Endothelial cell of umbilical vein (primary cell): ENCODE measurements at regions not wholly inside any gene's neighbourhood (a gene's known extent, or its start where the extent isn't known, plus 50 kb on each side); places are given as distances from the start of the nearest gene placed in this dataset.

Source experiments
- BruUV-seq: library from RNA; stranded (reverse); fragments of 400-500 nt; replicated peaks from 2 replicates; lab custom pipeline; 2021; lab: Mats Ljungman, UMichigan
- CTCF ChIA-PET: fragments of 300-600, 350-600 bp; sonication (Branson Sonifier 250); formaldehyde crosslinking; loops from one replicate; lab custom pipeline; 2021; ENCODE audit warnings: antibody characterized with exemption, inconsistent platforms; lab: Charles Lee
- POLR2A ChIA-PET: fragments of 300-600, 350-600 bp; sonication (Branson Sonifier 250); formaldehyde crosslinking; loops from one replicate; lab custom pipeline; 2021; ENCODE audit warnings: antibody characterized with exemption, inconsistent platforms; lab: Charles Lee
- DNase-seq: peaks from one replicate; pipeline ENCODE4 v3.0.0-alpha.2; 2011; ENCODE audit warnings: low read depth, low spot score
- FAIRE-seq: peaks from 2 replicates; lab custom pipeline; 2011; peaks lifted over from hg19 to GRCh38; lab: Jason Lieb, UNC
- H2AFZ ChIP-seq: 2 replicates; pipeline ENCODE4 v1.6.0; 2012; ENCODE audit warnings: low read depth, low read length, control low read depth, inconsistent platforms
- H3K27ac ChIP-seq: 2 replicates; pipeline ENCODE4 v1.5.1; 2011; ENCODE audit warnings: low read depth, mild to moderate bottlenecking, control low read depth, low read length, moderate library complexity; ENCODE audit not compliant: insufficient read depth
- H3K27me3 ChIP-seq, 2 experiments: 2 replicates each; pipeline versions ENCODE4 v1.6.0 to v1.6.1; 2011; ENCODE audit warnings: low read length in 2 of 2, mixed read lengths in 1 of 2; ENCODE audit not compliant: control insufficient read depth in 2 of 2, insufficient read depth in 2 of 2
- H3K36me3 ChIP-seq, 2 experiments: 2 replicates in 1 of 2; 3 replicates in 1 of 2; pipeline ENCODE4 v1.5.1; 2011; ENCODE audit warnings: low read length in 2 of 2, mild to moderate bottlenecking in 1 of 2, moderate library complexity in 1 of 2; ENCODE audit not compliant: control insufficient read depth in 2 of 2, insufficient read depth in 2 of 2; ENCODE audit errors: extremely low read depth in 1 of 2
- H3K4me1 ChIP-seq: 3 replicates; pipeline ENCODE4 v1.5.1; 2011; ENCODE audit warnings: mild to moderate bottlenecking, low read length; ENCODE audit not compliant: control insufficient read depth, insufficient read depth; ENCODE audit errors: extremely low read depth
- H3K4me2 ChIP-seq: 2 replicates; pipeline ENCODE4 v1.6.1; 2011; ENCODE audit warnings: low read length, control low read depth, mixed read lengths; ENCODE audit not compliant: insufficient read depth
- H3K4me3 ChIP-seq, 3 experiments: fragments of 200-600 bp in 1 of 3; sonication (generic), shearing (Covaris generic) in 1 of 3; replicated peaks in 1 of 3; 2 replicates each; pipeline ENCODE4 v1.5.1; 2011 to 2016; ENCODE audit warnings: control low read depth in 3 of 3, low read length in 3 of 3, mild to moderate bottlenecking in 2 of 3, inconsistent platforms in 1 of 3, low read depth in 1 of 3, moderate library complexity in 1 of 3; ENCODE audit not compliant: insufficient read depth in 1 of 3
- H3K79me2 ChIP-seq: 2 replicates; pipeline ENCODE4 v1.6.0; 2012; ENCODE audit warnings: low read length, inconsistent platforms; ENCODE audit not compliant: control insufficient read depth, insufficient read depth
- H3K9ac ChIP-seq: replicated peaks from 2 replicates; pipeline ENCODE3; 2011; ENCODE audit warnings: low read length, control low read depth; ENCODE audit not compliant: insufficient read depth; ENCODE audit errors: extremely low read depth
- H3K9me1 ChIP-seq: replicated peaks from 3 replicates; pipeline ENCODE4 v1.6.0; 2011; ENCODE audit warnings: mild to moderate bottlenecking, low read length; ENCODE audit not compliant: control insufficient read depth, insufficient read depth; ENCODE audit errors: extremely low read depth
- H3K9me3 ChIP-seq: replicated peaks from 2 replicates; pipeline ENCODE4 v1.5.1; 2012; ENCODE audit warnings: low read length, inconsistent platforms; ENCODE audit not compliant: control insufficient read depth, insufficient read depth
- H4K20me1 ChIP-seq: replicated peaks from 2 replicates; pipeline ENCODE3; 2011; ENCODE audit warnings: mild to moderate bottlenecking, low read length; ENCODE audit not compliant: control insufficient read depth, insufficient read depth; ENCODE audit errors: extremely low read depth
- EZH2 ChIP-seq: IDR thresholded peaks from 2 replicates; pipeline ENCODE4 v1.6.1; 2012; ENCODE audit warnings: borderline replicate concordance, low read depth, mild to moderate bottlenecking, moderate library complexity, low read length, inconsistent platforms; ENCODE audit not compliant: severe bottlenecking
- FOS ChIP-seq: IDR thresholded peaks from 2 replicates; pipeline ENCODE4 v1.6.1; 2011; ENCODE audit warnings: mild to moderate bottlenecking, low read length, moderate library complexity, borderline replicate concordance; ENCODE audit not compliant: insufficient read depth
- GATA2 ChIP-seq: IDR thresholded peaks from 2 replicates; pipeline ENCODE4 v1.7.0; 2011; ENCODE audit warnings: low read depth, mild to moderate bottlenecking, moderate library complexity, mixed read lengths, low read length; ENCODE audit not compliant: insufficient read length, insufficient read depth
- JUN ChIP-seq: IDR thresholded peaks from 2 replicates; pipeline ENCODE4 v1.6.1; 2011; ENCODE audit warnings: borderline replicate concordance, low read depth; ENCODE audit not compliant: insufficient read length, insufficient read depth
- MYC ChIP-seq: IDR thresholded peaks from one replicate; pipeline ENCODE4 v1.6.1; 2011; ENCODE audit warnings: mild to moderate bottlenecking, low read depth, low read length
- POLR2A ChIP-seq: IDR thresholded peaks from 2 replicates; pipeline ENCODE4 v1.6.1; 2012; ENCODE audit warnings: low read depth, mild to moderate bottlenecking, control low read depth, low read length
- POLR2AphosphoS5 ChIP-seq: IDR thresholded peaks from 2 replicates; pipeline ENCODE4 v1.6.1; 2012; ENCODE audit warnings: low read depth, mild to moderate bottlenecking, control low read depth, low read length, moderate library complexity; ENCODE audit not compliant: insufficient read depth
- dilution Hi-C: fragments of 300-500 bp; cut with MboI; formaldehyde crosslinking; loops from one replicate; pipeline ENCODE4 v1.15.0; 2019; ENCODE audit warnings: low sequenced_read_pairs; ENCODE audit not compliant: extremely low pct_ligation_motif_present
- intact Hi-C: fragments of 100-400 bp; cut with micrococcal nuclease; formaldehyde crosslinking; loops from one replicate; pipeline ENCODE4 v1.10.0; 2022
- TF ChIP-seq, protein P1 (sequence below): IDR thresholded peaks from 2 replicates; pipeline ENCODE4 v1.6.1; 2011; ENCODE audit not compliant: insufficient read depth, insufficient read length
- TF ChIP-seq, protein P2 (sequence below), 2 donors: IDR thresholded peaks; 1 replicate in 1 of 2; 2 replicates in 1 of 2; pipeline ENCODE4 v1.5.1; 2011; ENCODE audit warnings: low read length in 2 of 2, mild to moderate bottlenecking in 2 of 2, moderate library complexity in 2 of 2, control low read depth in 1 of 2, inconsistent platforms in 1 of 2, low read depth in 1 of 2; ENCODE audit not compliant: insufficient read depth in 1 of 2; ENCODE audit errors: extremely low read depth in 1 of 2

DNA sequence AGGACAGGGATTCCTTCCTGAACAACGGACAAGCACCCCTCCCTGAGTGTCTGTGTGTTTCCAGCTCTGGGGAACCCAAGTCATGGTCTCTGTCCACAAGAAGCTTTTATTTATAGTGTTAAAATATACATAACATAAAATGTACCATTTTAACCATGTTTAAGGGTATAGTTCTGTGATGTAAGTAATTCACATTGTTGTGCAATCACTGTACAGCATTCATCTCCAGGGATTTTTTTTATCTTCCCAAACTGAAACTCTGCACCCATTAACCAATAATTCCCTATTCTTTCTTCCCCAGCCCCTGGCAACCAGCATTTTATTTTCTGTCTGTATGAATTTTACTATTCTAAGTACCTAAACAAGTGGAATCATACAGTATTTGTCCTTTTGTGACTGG, 84.2 kb downstream of the FOXF2 start:
- no peak for TF ChIP-seq POLR2AphosphoS5
- no peak for TF ChIP-seq JUN
- TF ChIP-seq EZH2: no peak
- TF ChIP-seq, protein P1, sequence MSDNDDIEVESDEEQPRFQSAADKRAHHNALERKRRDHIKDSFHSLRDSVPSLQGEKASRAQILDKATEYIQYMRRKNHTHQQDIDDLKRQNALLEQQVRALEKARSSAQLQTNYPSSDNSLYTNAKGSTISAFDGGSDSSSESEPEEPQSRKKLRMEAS: no peak
- TF ChIP-seq, protein P2, sequence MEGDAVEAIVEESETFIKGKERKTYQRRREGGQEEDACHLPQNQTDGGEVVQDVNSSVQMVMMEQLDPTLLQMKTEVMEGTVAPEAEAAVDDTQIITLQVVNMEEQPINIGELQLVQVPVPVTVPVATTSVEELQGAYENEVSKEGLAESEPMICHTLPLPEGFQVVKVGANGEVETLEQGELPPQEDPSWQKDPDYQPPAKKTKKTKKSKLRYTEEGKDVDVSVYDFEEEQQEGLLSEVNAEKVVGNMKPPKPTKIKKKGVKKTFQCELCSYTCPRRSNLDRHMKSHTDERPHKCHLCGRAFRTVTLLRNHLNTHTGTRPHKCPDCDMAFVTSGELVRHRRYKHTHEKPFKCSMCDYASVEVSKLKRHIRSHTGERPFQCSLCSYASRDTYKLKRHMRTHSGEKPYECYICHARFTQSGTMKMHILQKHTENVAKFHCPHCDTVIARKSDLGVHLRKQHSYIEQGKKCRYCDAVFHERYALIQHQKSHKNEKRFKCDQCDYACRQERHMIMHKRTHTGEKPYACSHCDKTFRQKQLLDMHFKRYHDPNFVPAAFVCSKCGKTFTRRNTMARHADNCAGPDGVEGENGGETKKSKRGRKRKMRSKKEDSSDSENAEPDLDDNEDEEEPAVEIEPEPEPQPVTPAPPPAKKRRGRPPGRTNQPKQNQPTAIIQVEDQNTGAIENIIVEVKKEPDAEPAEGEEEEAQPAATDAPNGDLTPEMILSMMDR (IDR thresholded peaks at IDR 0.05; ENCODE audit: extremely low read depth in 1 of 2, insufficient read depth in 1 of 2, low read depth in 1 of 2, low read length in 2 of 2): no peak
- no peak for TF ChIP-seq GATA2
- TF ChIP-seq FOS: no peak
- TF ChIP-seq MYC: no peak
- no peak for TF ChIP-seq POLR2A
- FAIRE-seq (no peak), DNase-seq (no peak)
- CTCF ChIA-PET: no interaction called here
- Histone ChIP-seq H3K79me2 (no peaks in the 10 kb centered on the region), H3K4me1 (no peaks in the 10 kb centered on the region), H3K4me3 (no peak overlapping the region), H3K36me3 (no peaks in the 10 kb centered on the region), H3K9me1 (no peaks in the 10 kb centered on the region), H2AFZ (no peak overlapping the region), H3K9me3 (no peaks in the 10 kb centered on the region), H3K9ac (no peak overlapping the region), H3K27me3 (no peaks in the 10 kb centered on the region), H3K27ac (no peak overlapping the region), H3K4me2 (no peak overlapping the region), H4K20me1 (no peaks in the 10 kb centered on the region)
- intact Hi-C loops (no loop called here), dilution Hi-C loops (no loop called here)
- POLR2A ChIA-PET: no interaction called here
- no TSS peak for BruUV-seq
